Gastrocnemius medialis (tissue), 4 donors: ENCODE measurements at regions not wholly inside any gene's neighbourhood (a gene's known extent, or its start where the extent isn't known, plus 50 kb on each side); places are given as distances from the start of the nearest gene placed in this dataset.

Source experiments
- ATAC-seq, 2 donors: fragments of 150-250 bp; one replicate each; pipeline ENCODE4 v1.9.1; 2016
- DNase-seq, 2 donors: peaks; one replicate each; pipeline ENCODE4 v3.0.0-alpha.2; 2019
- H3K27ac ChIP-seq, 4 donors: fragments of 200-600 bp; sonication (generic); 1 replicate in 1 of 4; 2 replicates in 3 of 4; pipeline ENCODE4 v1.5.1; 2016 to 2018; ENCODE audit warnings: mild to moderate bottlenecking in 2 of 4, moderate library complexity in 1 of 4
- H3K27me3 ChIP-seq, 3 donors: fragments of 200-600 bp; sonication (generic) in 2 of 3; 1 replicate in 1 of 3; 2 replicates in 2 of 3; pipeline versions ENCODE4 v1.5.1 to v1.6.0; 2016 to 2019; ENCODE audit warnings: mild to moderate bottlenecking in 1 of 3, moderate library complexity in 1 of 3
- H3K36me3 ChIP-seq, 2 donors: fragments of 200-600 bp; sonication (generic) in 1 of 2; one replicate each; pipeline ENCODE4 v1.5.1; 2017 to 2018
- H3K4me1 ChIP-seq, 2 donors: fragments of 200-600 bp; sonication (generic) in 1 of 2; one replicate each; pipeline ENCODE4 v1.5.1; 2016 to 2017; ENCODE audit warnings: mild to moderate bottlenecking in 2 of 2
- H3K4me3 ChIP-seq, 4 donors: fragments of 200-600 bp; sonication (generic) in 3 of 4; 1 replicate in 1 of 4; 2 replicates in 3 of 4; pipeline ENCODE4 v1.5.1; 2016 to 2019; ENCODE audit warnings: mild to moderate bottlenecking in 2 of 4
- H3K9me3 ChIP-seq, 3 donors: fragments of 200-600 bp; sonication (generic) in 2 of 3; 1 replicate in 1 of 3; 2 replicates in 2 of 3; pipeline ENCODE4 v1.5.1; 2016 to 2019
- CTCF ChIP-seq, 5 experiments: fragments of 450-650 bp in 3 of 5; fragments of 200-600 bp in 2 of 5; sonication (generic) in 2 of 5; IDR thresholded peaks in 4 of 5; conservative IDR thresholded peaks in 1 of 5; 1 replicate in 4 of 5; 2 replicates in 1 of 5; pipeline ENCODE4 v1.5.1; 2016 to 2019; ENCODE audit warnings: antibody characterized with exemption in 5 of 5, mild to moderate bottlenecking in 3 of 5, moderate library complexity in 3 of 5
- POLR2A ChIP-seq, 2 donors: fragments of 450-650 bp; IDR thresholded peaks; one replicate each; pipeline ENCODE4 v1.6.1; 2017; ENCODE audit warnings: antibody characterized with exemption in 2 of 2, mild to moderate bottlenecking in 2 of 2, moderate library complexity in 2 of 2
- in situ Hi-C, 4 donors: fragments of 200-750 bp; cut with MboI; loops; one replicate each; pipeline versions ENCODE4 v1.15.0 to v1.8.0; 2017; ENCODE audit warnings: low sequenced_read_pairs in 4 of 4
- intact Hi-C: fragments of 100-400 bp; cut with DNase I; formaldehyde crosslinking; loops from one replicate; pipeline ENCODE4 v1.15.1; 2023; ENCODE audit warnings: low total_unique reads

GRCh38 chr5:122527547-122527946, 215.5 kb downstream of the SNCAIP start:
- ATAC-seq (no peak), DNase-seq (no peak)
- intact Hi-C loops (no loop called here), in situ Hi-C loops (no loop called here)
- Histone ChIP-seq H3K4me3 (no peak overlapping the region), H3K4me1 (no peaks in the 10 kb centered on the region), H3K27me3 (no peaks in the 10 kb centered on the region), H3K36me3 (no peaks in the 10 kb centered on the region), H3K27ac (no peak overlapping the region), H3K9me3 (no peaks in the 10 kb centered on the region)
- no peak for TF ChIP-seq POLR2A (IDR thresholded peaks at IDR 0.05)
- no peak for TF ChIP-seq CTCF (IDR thresholded peaks at IDR 0.05 in 4 of 5, conservative IDR thresholded peaks at IDR 0.05 in 1 of 5)

- no peak for ATAC-seq
- intact Hi-C loops, result no loop called here
Observed at GRCh38 chr5:122532035-122532434, 220.0 kb downstream of the SNCAIP start.

GRCh38 chr5:122533825-122534224, 221.8 kb downstream of the SNCAIP start:
- no peaks in the 10 kb centered on the region for H3K36me3 ChIP-seq
- no peaks in the 10 kb centered on the region for H3K9me3 ChIP-seq
- TF ChIP-seq CTCF (IDR thresholded peaks at IDR 0.05 in 4 of 5, conservative IDR thresholded peaks at IDR 0.05 in 1 of 5) (no peak), POLR2A (IDR thresholded peaks at IDR 0.05) (no peak)
- no peak for ATAC-seq
- intact Hi-C loops, result no loop called here
- H3K4me1 ChIP-seq, result no peaks in the 10 kb centered on the region
- no peak overlapping the region for H3K4me3 ChIP-seq
- no peak for DNase-seq
- H3K27ac ChIP-seq, result no peak overlapping the region
- in situ Hi-C loops, result no loop called here
- H3K27me3 ChIP-seq, result no peaks in the 10 kb centered on the region

More at GRCh38 chr5:122532035-122532434, 220.0 kb downstream of the SNCAIP start:
- in situ Hi-C loops, result no loop called here
- Histone ChIP-seq H3K9me3 (no peaks in the 10 kb centered on the region), H3K4me1 (no peaks in the 10 kb centered on the region), H3K27ac (no peak overlapping the region), H3K36me3 (no peaks in the 10 kb centered on the region), H3K27me3 (no peaks in the 10 kb centered on the region), H3K4me3 (no peak overlapping the region)
- TF ChIP-seq POLR2A (IDR thresholded peaks at IDR 0.05) (no peak), CTCF (IDR thresholded peaks at IDR 0.05 in 4 of 5, conservative IDR thresholded peaks at IDR 0.05 in 1 of 5) (no peak)
- no peak for DNase-seq

GRCh38 chr5:122534829-122535228, 222.8 kb downstream of the SNCAIP start:
- TF ChIP-seq POLR2A (IDR thresholded peaks at IDR 0.05), result no peak
- TF ChIP-seq CTCF (IDR thresholded peaks at IDR 0.05 in 4 of 5, conservative IDR thresholded peaks at IDR 0.05 in 1 of 5), result no peak
- intact Hi-C loops, result no loop called here

GRCh38 chr5:122541388-122541787, 229.4 kb downstream of the SNCAIP start:
- ATAC-seq, result no peak
- no peaks in the 10 kb centered on the region for H3K9me3 ChIP-seq
- no peaks in the 10 kb centered on the region for H3K27me3 ChIP-seq
- intact Hi-C loops, result no loop called here
- in situ Hi-C loops, result no loop called here
- no peaks in the 10 kb centered on the region for H3K4me1 ChIP-seq
- no peak for DNase-seq
- no peak overlapping the region for H3K27ac ChIP-seq
- no peaks in the 10 kb centered on the region for H3K36me3 ChIP-seq
- TF ChIP-seq CTCF (IDR thresholded peaks at IDR 0.05 in 4 of 5, conservative IDR thresholded peaks at IDR 0.05 in 1 of 5) (no peak), POLR2A (IDR thresholded peaks at IDR 0.05) (no peak)
- H3K4me3 ChIP-seq, result no peak overlapping the region

More at GRCh38 chr5:122534829-122535228, 222.8 kb downstream of the SNCAIP start:
- H3K27me3 ChIP-seq, result no peaks in the 10 kb centered on the region
- no peak overlapping the region for H3K27ac ChIP-seq
- H3K4me3 ChIP-seq, result no peak overlapping the region
- no peaks in the 10 kb centered on the region for H3K4me1 ChIP-seq
- in situ Hi-C loops, result no loop called here
- DNase-seq, result no peak
- no peaks in the 10 kb centered on the region for H3K36me3 ChIP-seq
- H3K9me3 ChIP-seq, result no peaks in the 10 kb centered on the region
- ATAC-seq, result no peak
